Activated B cell treated with CpG ODN at 0.5 μM for 24 hours (primary cell): ENCODE measurements at regions not wholly inside any gene's neighbourhood (a gene's known extent, or its start where the extent isn't known, plus 50 kb on each side); places are given as distances from the start of the nearest gene placed in this dataset.

Experiments
- ATAC-seq: fragments of 200-7000 bp; cut with Tn5 transposase; one replicate; pipeline ENCODE4 v1.10.0; 2021; ENCODE audit warnings: low read depth, mild to moderate bottlenecking, moderate library complexity
- CTCF ChIA-PET: fragments of 350-600 bp; sonication (Branson Sonifier 250); formaldehyde crosslinking; loops from one replicate; lab custom pipeline; 2021; ENCODE audit warnings: antibody characterized with exemption; lab: Charles Lee
- POLR2A ChIA-PET: fragments of 350-600 bp; sonication (Branson Sonifier 250); formaldehyde crosslinking; loops from one replicate; lab custom pipeline; 2021; ENCODE audit warnings: antibody characterized with exemption; lab: Charles Lee
- DNase-seq: peaks from one replicate; pipeline ENCODE4 v3.0.0; 2022
- H3K27ac Mint-ChIP-seq: one replicate; pipeline ENCODE4 v1.8.0; 2020; ENCODE audit warnings: mixed read lengths
- H3K27me3 Mint-ChIP-seq: one replicate; pipeline ENCODE4 v1.8.0; 2021; ENCODE audit warnings: mixed read lengths
- H3K36me3 Mint-ChIP-seq: one replicate; pipeline ENCODE4 v1.8.0; 2021; ENCODE audit warnings: low read depth, mixed read lengths
- H3K4me1 Mint-ChIP-seq: one replicate; pipeline ENCODE4 v1.8.0; 2021; ENCODE audit warnings: mixed read lengths
- H3K4me3 Mint-ChIP-seq: one replicate; pipeline ENCODE4 v1.8.0; 2020; ENCODE audit warnings: mild to moderate bottlenecking, mixed read lengths
- H3K9me3 Mint-ChIP-seq: one replicate; pipeline ENCODE4 v1.8.0; 2020; ENCODE audit warnings: mixed read lengths
- intact Hi-C: fragments of 100-400 bp; cut with micrococcal nuclease; formaldehyde crosslinking; loops from one replicate; pipeline ENCODE4 v1.15.1; 2024
- TF ChIP-seq, protein P1 (sequence below): fragments of 200-600 bp; IDR thresholded peaks from one replicate; pipeline ENCODE4 v1.8.0; 2022; ENCODE audit warnings: antibody characterized with exemption, mild to moderate bottlenecking

DNA sequence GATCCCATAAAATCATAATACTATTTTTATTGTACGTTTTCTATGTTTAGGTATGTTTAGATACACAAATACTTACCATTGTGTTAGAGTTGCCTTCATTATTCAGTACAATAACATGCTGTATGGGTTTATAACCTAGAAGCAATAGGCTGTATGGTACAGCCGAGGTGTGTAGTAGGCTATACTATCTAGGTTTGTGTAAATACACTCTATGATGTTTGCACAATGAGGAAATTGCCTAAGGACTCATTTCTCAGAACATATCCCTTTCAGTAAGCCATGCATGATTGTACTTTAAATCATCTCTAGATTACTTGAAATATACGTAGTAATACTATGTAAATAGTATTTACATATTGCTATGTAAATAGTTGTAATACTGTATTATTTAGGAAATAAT lies 156.7 kb downstream of the CDCA7 start:
- no peak for ATAC-seq
- Mint-ChIP-seq H3K27me3 (peaks cover 8% of the 10 kb centered on the region), H3K9me3 (peaks cover 3% of the 10 kb centered on the region), H3K27ac (no peak overlapping the region), H3K4me3 (no peak overlapping the region), H3K4me1 (no peaks in the 10 kb centered on the region), H3K36me3 (no peaks in the 10 kb centered on the region)
- ChIA-PET POLR2A (no interaction called here), CTCF (no interaction called here)
- intact Hi-C loops, result no loop called here
- DNase-seq, result no peak
- TF ChIP-seq, protein P1, sequence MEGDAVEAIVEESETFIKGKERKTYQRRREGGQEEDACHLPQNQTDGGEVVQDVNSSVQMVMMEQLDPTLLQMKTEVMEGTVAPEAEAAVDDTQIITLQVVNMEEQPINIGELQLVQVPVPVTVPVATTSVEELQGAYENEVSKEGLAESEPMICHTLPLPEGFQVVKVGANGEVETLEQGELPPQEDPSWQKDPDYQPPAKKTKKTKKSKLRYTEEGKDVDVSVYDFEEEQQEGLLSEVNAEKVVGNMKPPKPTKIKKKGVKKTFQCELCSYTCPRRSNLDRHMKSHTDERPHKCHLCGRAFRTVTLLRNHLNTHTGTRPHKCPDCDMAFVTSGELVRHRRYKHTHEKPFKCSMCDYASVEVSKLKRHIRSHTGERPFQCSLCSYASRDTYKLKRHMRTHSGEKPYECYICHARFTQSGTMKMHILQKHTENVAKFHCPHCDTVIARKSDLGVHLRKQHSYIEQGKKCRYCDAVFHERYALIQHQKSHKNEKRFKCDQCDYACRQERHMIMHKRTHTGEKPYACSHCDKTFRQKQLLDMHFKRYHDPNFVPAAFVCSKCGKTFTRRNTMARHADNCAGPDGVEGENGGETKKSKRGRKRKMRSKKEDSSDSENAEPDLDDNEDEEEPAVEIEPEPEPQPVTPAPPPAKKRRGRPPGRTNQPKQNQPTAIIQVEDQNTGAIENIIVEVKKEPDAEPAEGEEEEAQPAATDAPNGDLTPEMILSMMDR, result no peak

DNA sequence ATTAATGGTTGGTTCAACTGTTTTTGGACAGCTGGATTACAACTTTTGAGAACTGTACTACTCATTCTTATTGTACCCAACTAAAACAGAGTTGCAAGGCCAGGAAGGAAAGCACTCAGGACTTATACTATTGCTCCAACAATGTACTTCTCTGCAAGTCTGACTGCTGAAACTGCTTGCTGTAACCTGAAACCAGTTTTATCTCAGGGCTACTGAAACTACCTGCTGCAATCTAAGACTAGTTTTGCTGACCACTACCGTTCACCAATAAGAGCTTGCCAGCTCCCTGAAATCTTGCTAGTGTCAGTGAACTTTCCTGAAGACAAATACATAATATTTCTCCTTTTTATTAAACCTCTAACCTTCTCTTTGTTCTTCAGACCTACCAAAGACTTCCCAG lies 157.3 kb downstream of the CDCA7 start:
- Mint-ChIP-seq H3K36me3 (no peaks in the 10 kb centered on the region), H3K9me3 (peaks cover 3% of the 10 kb centered on the region), H3K4me1 (no peaks in the 10 kb centered on the region), H3K4me3 (no peak overlapping the region), H3K27me3 (peaks cover 7% of the 10 kb centered on the region), H3K27ac (no peak overlapping the region)
- DNase-seq, result no peak
- intact Hi-C loops, result no loop called here
- POLR2A ChIA-PET, result no interaction called here
- no peak for ATAC-seq
- CTCF ChIA-PET, result no interaction called here
- TF ChIP-seq, protein P1, result no peak

DNA sequence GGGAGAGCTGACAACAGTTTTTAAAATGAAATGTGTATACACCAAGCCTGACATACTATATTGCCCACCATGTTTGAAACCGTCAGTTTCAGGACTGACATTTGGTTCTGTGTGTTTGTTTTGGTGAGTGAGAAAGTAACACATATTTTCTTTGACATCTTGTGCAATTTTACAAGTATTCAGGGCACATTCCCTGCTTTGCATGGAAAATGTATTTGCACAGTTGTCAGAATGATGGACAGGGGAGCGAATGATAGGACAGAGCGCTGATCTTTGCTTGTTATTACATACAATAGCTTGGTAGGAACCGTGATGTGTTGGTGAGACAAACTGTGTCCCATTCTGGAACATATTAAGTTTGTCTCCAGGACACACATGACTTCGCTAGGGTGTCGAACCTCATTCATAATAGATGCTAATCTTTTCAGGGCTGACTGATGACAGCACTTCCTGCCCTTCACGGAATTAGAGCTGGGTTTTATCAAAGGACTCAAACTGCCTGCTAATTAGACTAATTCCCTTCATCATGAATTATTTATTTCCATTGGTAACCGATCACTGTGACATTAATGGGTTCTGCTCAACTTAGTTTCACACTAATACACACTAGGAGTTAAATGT lies 158.5 kb downstream of the CDCA7 start:
- intact Hi-C loops, result no loop called here
- TF ChIP-seq, protein P1, result no peak
- H3K27me3 Mint-ChIP-seq, result peaks cover 5% of the 10 kb centered on the region
- H3K4me3 Mint-ChIP-seq, result no peak overlapping the region
- ATAC-seq (no peak), DNase-seq (no peak)
- no peaks in the 10 kb centered on the region for H3K36me3 Mint-ChIP-seq
- no peaks in the 10 kb centered on the region for H3K4me1 Mint-ChIP-seq
- peaks cover 11% of the 10 kb centered on the region for H3K9me3 Mint-ChIP-seq
- no peak overlapping the region for H3K27ac Mint-ChIP-seq
- CTCF ChIA-PET, result no interaction called here
- POLR2A ChIA-PET, result no interaction called here

DNA sequence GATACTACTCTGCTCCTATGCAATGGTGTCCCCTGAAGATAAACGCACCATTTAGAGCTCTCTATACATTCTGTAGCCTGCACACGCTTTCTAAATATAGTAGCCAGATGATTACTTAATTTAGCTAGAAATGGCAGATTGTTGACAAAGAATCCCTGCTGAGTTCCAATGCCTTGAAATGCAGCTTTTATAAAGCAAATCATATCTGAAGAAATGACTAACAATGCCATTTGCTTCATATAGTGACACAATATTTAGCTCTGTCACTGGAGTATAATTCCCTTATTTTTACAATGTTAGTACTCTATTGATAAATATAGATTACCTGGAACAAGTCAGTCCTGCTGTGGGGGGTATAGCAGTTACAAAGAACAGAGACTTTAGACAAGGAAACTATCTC lies 166.2 kb downstream of the CDCA7 start:
- POLR2A ChIA-PET, result no interaction called here
- TF ChIP-seq, protein P1, result no peak
- DNase-seq (no peak), ATAC-seq (no peak)
- Mint-ChIP-seq H3K9me3 (peaks cover 11% of the 10 kb centered on the region), H3K36me3 (no peaks in the 10 kb centered on the region), H3K27me3 (no peaks in the 10 kb centered on the region), H3K27ac (no peak overlapping the region), H3K4me1 (no peaks in the 10 kb centered on the region), H3K4me3 (no peak overlapping the region)
- intact Hi-C loops, result no loop called here
- CTCF ChIA-PET, result no interaction called here

DNA sequence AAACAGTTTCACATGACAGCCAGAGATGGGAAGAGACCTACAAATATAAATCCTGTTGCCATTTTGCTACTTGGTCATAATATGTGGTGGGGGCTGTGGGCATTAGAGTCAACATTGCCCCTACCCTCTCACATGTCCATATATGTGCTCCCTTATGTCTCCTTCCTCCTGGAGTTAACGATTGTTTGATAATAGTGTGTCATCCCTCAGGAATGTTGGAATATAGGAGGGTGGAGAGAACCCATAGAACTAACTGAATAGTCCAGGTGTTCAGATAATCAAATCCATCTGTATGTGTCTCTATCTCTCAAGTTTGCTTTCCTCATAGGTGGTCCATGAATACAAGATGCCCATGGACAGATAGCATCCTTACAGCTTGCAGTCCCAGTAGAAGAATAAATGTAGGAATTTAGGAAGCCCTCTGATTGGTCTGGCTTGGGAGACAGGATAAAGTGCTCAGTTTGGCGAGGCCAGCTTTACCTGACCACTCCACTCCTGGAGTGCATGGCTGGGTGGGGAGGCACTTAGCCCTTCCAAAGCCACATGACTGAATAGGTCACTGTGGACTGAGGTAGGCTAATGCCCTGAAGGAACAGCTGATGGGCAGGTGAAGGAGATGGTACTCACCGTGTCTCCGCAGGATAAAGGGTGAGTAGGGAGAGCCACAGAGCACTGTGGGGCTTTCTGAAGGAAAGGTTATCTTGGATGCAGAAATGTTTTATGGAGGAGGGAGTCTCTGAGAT lies 166.9 kb downstream of the CDCA7 start:
- TF ChIP-seq, protein P1, result no peak
- H3K4me1 Mint-ChIP-seq, result no peaks in the 10 kb centered on the region
- intact Hi-C loops, result no loop called here
- POLR2A ChIA-PET, result no interaction called here
- peaks cover 11% of the 10 kb centered on the region for H3K9me3 Mint-ChIP-seq
- H3K4me3 Mint-ChIP-seq, result no peak overlapping the region
- H3K27ac Mint-ChIP-seq, result no peak overlapping the region
- H3K27me3 Mint-ChIP-seq, result no peaks in the 10 kb centered on the region
- CTCF ChIA-PET, result no interaction called here
- ATAC-seq (no peak), DNase-seq (no peak)
- no peaks in the 10 kb centered on the region for H3K36me3 Mint-ChIP-seq
